ENCODE measurements at regions not wholly inside any gene's neighbourhood (a gene's known extent, or its start where the extent isn't known, plus 50 kb on each side); places are given as distances from the start of the nearest gene placed in this dataset.
"Not testable (repeated sequence)": the region's sequence is repeated elsewhere in the genome, so short reads cannot be mapped to it uniquely, and the experiment has no call there.

GRCh38 chr4:178970433-178971140 is 1528.3 kb upstream of the AGA start:
- DNase-seq (ENCODE audit: low spot score): no peak

GRCh38 chr4:178976861-178977260 is 1534.6 kb upstream of the AGA start:
- no peak for DNase-seq (ENCODE audit: low spot score)

GRCh38 chr4:178993306-178993705 is 1551.1 kb upstream of the AGA start:
- DNase-seq (ENCODE audit: low spot score): no peak

GRCh38 chr4:179001918-179002317 is 1559.7 kb upstream of the AGA start:
- DNase-seq (ENCODE audit: low spot score): no peak

GRCh38 chr4:179007755-179008154 is 1565.5 kb upstream of the AGA start:
- no peak for DNase-seq (ENCODE audit: low spot score)

- no peak for DNase-seq (ENCODE audit: low spot score)
Measured at GRCh38 chr4:179017581-179017980, 1575.3 kb upstream of the AGA start.

- no peak for DNase-seq (ENCODE audit: low spot score)
Measured at GRCh38 chr4:179027569-179027968, 1585.3 kb upstream of the AGA start.

- DNase-seq (ENCODE audit: low spot score): no peak
Measured at GRCh38 chr4:179028321-179028720, 1586.1 kb upstream of the AGA start.

GRCh38 chr4:179029683-179030082 is 1587.4 kb upstream of the AGA start:
- no peak for DNase-seq (ENCODE audit: low spot score)

- DNase-seq (ENCODE audit: low spot score): no peak
Measured at GRCh38 chr4:179040259-179040658, 1598.0 kb upstream of the AGA start.

GRCh38 chr4:179048839-179049453 is 1606.7 kb upstream of the AGA start:
- DNase-seq (ENCODE audit: low spot score): no peak

GRCh38 chr4:179051206-179051605 is 1609.0 kb upstream of the AGA start:
- DNase-seq (ENCODE audit: low spot score): no peak

- DNase-seq (ENCODE audit: low spot score): no peak
Measured at GRCh38 chr4:179059396-179059795, 1617.2 kb upstream of the AGA start.

- not testable (repeated sequence) for DNase-seq (ENCODE audit: low spot score)
Measured at GRCh38 chr4:179066254-179066653, 1624.0 kb upstream of the AGA start.

GRCh38 chr4:179071131-179071530 is 1628.9 kb upstream of the AGA start:
- no peak for DNase-seq (ENCODE audit: low spot score)

GRCh38 chr4:179076865-179077264 is 1634.6 kb upstream of the AGA start:
- DNase-seq (ENCODE audit: low spot score): no peak

GRCh38 chr4:179095585-179096221 is 1653.5 kb upstream of the AGA start:
- DNase-seq (ENCODE audit: low spot score): no peak

- no peak for DNase-seq (ENCODE audit: low spot score)
Measured at GRCh38 chr4:179097741-179098140, 1655.5 kb upstream of the AGA start.

GRCh38 chr4:179110356-179110755 is 1668.1 kb upstream of the AGA start:
- DNase-seq (ENCODE audit: low spot score): no peak

- no peak for DNase-seq (ENCODE audit: low spot score)
Measured at GRCh38 chr4:179110816-179111215, 1668.6 kb upstream of the AGA start.

- DNase-seq (ENCODE audit: low spot score): no peak
Measured at GRCh38 chr4:179112441-179113170, 1670.4 kb upstream of the AGA start.

- DNase-seq (ENCODE audit: low spot score): no peak
Measured at GRCh38 chr4:179114615-179115014, 1672.4 kb upstream of the AGA start.

- DNase-seq (ENCODE audit: low spot score): no peak
Measured at GRCh38 chr4:179116011-179116410, 1673.8 kb upstream of the AGA start.
